Right ventricle myocardium inferior (tissue), 1 donor: ENCODE measurements at regions not wholly inside any gene's neighbourhood (a gene's known extent, or its start where the extent isn't known, plus 50 kb on each side); places are given as distances from the start of the nearest gene placed in this dataset.
"Not testable (repeated sequence)": the region's sequence is repeated elsewhere in the genome, so short reads cannot be mapped to it uniquely, and the experiment has no call there.

ENCODE experiments used
- ATAC-seq: fragments of 200-7000 bp; cut with Tn5 transposase; one replicate; pipeline ENCODE4 v1.9.1; 2020; ENCODE audit warnings: mild to moderate bottlenecking, moderate library complexity
- DNase-seq: peaks from one replicate; pipeline ENCODE4 v3.0.0; 2021; ENCODE audit errors: missing footprints
- intact Hi-C: fragments of 100-400 bp; cut with DNase I; formaldehyde crosslinking; loops from one replicate; pipeline ENCODE4 v1.11.0; 2022
- donor health status: DM: no; HTN: yes; CAD: no; lungs with severe emphysema.

DNA sequence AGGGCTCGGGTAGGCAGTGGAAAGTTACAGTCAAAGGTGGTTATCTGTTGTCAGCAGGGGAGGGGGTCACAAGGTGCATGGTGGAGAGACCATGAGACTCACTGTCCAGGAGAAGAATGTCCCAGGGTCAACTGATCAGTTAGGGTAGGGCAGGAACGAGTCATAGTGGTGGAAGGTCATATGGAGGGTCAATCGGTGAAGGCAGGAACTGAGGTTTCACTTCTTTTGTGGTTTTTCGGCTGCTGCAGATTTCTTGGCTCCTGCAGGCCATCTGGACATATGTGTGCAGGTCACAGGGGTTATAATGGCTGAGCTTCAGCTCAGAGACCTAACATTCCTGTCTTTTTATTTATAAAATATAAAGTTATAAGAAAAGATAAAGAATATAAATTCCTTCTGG is 506.2 kb upstream of the ROBO2 start:
- intact Hi-C loops, ATAC-seq, DNase-seq: not testable (repeated sequence)

DNA sequence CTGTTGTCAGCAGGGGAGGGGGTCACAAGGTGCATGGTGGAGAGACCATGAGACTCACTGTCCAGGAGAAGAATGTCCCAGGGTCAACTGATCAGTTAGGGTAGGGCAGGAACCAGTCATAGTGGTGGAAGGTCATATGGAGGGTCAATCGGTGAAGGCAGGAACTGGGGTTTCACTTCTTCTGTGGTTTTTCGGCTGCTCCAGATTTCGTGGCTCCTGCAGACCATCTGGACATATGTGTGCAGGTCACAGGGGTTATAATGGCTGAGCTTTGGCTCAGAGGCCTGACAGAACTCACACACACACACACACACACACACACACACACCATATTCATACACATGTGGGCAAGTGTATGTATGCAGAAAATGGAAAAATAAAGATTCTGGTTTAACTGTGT is 502.0 kb upstream of the ROBO2 start:
- DNase-seq, ATAC-seq, intact Hi-C loops: not testable (repeated sequence)

DNA sequence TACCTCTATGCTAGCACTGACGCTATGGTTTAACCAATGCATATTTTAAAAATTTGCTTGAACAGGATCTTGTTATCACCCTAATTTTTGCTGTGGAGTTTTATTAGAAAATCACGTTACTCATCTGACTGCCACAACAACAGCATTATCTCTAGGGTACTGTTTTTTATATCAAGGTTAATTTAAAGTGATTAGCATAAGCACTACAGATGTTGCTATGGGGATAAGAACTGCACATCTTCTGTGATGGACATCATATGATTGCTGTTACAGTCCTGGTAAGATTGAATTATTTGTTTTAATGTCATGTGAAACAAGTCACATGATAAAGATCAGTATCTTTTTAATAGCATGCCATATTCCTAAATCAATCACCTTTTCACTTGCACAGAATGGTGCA is 492.2 kb upstream of the ROBO2 start:
- ATAC-seq = no peak
- DNase-seq = no peak
- intact Hi-C loops = no loop called here

DNA sequence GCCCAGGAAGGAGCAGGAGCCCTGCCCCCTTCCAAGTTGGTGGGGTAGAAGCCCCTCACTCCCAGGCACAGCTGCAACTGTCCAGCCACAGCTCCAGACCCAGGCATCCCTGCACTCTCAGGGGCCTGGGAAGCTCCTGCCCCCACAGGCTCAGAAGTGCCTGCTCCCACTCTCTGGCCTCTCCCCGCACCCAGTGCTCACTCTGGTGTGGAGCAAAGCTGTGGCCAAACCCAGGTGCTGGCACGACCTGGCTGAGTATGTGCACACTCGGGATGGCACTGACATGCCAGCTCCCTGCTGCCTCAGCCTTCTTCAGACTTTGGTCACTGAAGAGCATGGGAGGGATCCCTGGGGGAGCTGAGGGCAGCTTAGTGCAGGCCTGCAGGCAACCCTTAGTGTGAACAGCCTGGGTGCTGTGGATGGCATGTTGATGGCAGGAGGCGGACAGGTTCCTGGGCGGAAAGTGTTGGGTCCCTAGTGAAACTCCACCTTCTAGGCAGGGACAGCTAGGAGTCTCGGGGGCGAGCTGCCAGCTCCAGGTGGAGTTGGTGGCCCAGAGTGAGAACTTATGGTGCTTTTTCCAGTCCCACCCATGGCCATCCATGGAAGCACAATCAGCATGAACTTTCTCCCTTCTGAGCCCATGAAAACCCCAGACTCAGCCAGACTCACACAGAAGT is 489.2 kb upstream of the ROBO2 start:
- DNase-seq (no peak), ATAC-seq (no peak)
- intact Hi-C loops = no loop called here

DNA sequence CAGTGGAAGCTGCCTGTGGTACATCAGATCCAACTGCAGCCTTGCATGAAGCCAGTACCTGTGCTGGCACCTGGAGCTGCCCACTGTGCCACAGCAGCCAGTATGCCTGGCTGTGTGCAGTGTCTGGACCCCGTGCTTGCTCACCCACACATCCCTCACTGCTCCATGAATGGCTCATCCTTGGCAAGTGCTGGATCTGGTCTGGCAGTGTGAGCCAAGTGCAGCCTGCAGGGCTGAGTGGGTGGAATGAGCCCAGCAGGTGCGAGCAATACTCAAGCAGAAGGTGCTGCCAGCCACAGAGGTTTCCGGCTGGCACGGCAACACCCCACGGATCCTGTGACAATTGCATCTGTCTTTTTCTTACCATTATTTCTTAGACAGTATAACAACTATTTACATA is 488.2 kb upstream of the ROBO2 start:
- intact Hi-C loops = no loop called here
- ATAC-seq (no peak), DNase-seq (no peak)

DNA sequence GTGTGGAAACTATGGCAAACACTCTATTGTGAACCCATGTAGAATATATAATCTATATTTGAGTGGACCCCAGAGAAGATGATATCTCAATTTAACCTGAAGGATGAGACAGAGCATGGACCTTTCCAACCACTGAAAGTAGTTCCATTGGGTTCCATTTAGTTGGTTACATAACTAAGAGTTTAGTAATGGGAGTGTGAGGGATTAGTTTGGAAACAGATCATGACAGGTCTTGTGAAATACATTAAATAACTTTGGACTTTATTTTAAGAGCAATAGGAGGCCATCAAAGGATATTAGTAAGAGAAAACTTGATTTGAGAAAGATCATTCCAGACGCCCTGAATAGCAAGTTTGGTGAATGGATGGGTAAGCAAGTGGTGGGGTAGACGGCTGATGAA is 487.2 kb upstream of the ROBO2 start:
- intact Hi-C loops = no loop called here
- no peak for ATAC-seq
- no peak for DNase-seq

DNA sequence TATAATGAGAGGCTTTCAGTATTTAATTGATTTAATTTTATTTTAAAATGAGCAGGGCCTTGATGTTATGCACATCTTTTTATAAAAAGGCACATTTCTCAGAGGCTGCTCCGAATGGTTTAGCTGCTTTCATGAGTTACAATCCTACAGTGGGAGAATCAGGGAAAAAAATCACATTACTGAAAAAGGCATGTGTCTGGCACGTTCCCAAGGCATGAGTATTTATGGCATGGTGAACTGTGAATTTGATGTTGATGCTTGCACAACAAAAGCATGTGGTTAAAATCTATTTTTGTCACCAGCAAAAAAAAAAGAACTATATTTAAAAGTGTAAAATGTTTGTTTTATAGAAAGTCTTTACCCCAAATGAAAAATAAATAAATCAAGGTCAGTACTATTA is 485.2 kb upstream of the ROBO2 start:
- ATAC-seq (no peak), DNase-seq (no peak)
- intact Hi-C loops = no loop called here

DNA sequence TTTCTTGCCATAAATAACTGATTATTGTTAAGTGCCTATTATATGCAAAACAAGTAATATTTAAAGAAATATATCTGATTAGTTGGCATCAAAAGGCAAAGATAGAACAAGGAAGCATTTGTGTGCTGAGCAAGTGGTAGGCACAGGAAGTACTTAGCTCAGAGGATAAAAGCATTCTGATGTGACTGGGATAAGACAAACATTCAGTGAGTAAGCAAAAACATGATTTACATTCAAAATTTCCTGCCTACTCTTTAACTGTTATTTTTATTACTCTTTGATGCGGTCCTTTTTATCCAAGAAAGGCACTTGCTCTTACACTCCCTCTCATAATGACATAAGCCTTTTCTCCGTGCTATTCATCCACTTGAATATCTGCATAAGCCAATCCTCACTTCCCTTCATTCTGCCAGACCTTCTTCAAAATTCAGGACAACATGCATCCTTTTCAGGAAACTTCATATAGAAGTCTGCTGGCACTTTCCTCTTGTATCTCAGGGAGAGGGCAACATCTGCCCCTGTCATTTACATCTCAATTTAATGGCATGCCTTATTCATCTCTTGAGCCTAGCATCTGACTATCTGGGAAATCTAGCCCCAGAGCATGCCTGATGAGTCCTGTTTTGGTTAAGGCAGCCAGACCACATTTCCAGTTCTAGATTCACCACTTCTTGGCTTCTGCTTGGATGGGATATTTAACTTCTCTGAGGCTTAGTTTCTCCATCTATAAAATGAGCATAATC is 478.2 kb upstream of the ROBO2 start:
- intact Hi-C loops = no loop called here
- no peak for DNase-seq
- no peak for ATAC-seq

DNA sequence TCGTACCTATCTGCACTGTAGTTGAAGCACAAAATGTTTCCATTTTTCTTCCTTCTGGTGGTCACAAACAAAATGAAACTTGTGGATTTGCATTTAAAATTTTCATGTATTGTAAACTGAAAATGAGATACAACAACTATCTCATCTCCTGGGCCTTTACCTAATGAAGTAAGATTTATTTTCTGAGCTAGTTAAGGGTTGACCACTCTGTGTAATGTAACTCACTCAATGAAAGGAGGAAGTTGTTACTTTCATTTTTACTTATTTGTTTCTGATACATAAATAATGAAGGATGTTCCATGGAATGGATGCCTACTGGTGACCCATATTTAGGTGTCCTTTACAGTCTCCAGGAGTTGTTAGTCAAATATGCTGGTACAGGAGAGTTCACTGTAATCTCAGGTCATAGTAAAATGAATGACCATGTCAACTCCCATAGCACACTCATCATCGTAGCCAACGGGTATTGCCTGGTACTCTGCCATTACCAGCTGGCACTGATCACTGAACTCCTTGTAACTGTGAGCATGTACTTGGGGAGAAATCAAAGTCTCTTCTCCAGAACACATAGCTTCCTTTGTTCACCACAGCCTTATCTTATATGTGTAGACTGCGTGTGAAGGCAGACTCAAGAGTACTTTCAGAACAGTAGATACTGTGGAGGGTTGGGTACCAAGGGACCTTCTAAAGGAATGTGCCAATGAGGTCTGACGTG is 474.2 kb upstream of the ROBO2 start:
- intact Hi-C loops = no loop called here
- ATAC-seq (peak; percentile 91), DNase-seq (no peak)

DNA sequence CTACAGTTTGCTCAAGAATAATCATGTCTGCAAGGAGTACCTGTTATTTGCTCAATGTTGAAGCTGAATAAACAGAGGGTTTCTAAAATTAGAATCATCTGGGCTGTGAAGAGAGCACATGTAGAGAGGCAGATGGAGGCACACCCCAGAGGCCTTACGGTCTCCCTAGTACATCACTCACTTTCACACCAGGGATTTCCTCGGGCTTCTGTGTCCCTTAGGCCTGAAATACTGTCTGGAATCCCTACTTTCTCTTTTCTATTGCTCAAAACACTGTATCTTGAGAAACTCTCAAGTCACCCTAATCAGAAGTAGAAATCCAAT is 473.7 kb upstream of the ROBO2 start:
- ATAC-seq = no peak
- DNase-seq = no peak
- intact Hi-C loops = no loop called here

DNA sequence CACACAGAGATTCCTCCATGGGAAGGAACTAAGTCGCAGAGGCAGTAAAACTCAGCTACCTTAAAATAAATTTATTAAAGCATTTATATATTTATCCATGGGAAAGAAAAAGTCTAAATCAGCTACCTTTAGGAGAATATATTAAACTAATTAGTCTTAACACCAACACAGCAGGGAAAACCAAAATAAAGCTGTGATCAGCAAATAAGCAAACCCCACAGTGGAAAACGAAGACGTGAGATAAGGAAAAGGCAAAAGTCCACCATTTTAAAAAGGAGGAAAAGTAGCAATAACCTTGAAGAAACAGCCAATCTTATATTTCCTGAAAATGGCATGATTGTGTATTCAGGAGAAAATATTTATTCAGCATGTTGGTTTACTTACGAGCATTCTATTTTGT is 473.0 kb upstream of the ROBO2 start:
- ATAC-seq (no peak), DNase-seq (no peak)
- intact Hi-C loops = no loop called here

DNA sequence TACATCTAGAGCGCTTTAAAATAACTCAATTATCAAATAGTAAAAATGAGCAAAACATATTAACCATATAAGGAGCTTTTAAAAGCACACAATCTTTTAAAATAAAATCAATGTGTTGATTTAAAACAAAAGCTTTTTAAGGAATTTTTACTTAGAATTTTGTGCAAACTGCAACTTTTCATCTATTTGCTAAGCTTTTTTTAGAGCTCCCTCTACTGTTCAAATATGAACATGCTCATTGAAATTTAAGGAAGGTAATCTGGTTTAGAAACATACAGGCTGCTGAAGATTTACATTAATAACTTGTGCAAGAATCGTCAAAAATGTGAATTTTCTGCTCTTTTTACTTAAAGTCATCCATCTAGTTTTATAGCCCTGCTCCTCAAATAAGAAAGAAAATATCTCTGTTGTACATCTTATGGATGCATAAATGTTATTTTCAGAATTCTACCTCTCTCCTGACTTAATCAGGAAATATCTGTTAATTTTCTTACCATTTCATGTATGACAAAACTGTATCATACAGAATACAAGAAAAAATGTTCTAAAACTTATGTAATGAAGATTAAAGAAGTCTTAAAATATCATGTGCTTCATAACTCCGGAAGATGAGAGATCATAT is 469.4 kb upstream of the ROBO2 start:
- intact Hi-C loops = loop anchor here (5.0 kb wide), 1 partner anchor 203 kb away; no protein-coding TSS in a partner anchor
- no peak for DNase-seq
- ATAC-seq = no peak

DNA sequence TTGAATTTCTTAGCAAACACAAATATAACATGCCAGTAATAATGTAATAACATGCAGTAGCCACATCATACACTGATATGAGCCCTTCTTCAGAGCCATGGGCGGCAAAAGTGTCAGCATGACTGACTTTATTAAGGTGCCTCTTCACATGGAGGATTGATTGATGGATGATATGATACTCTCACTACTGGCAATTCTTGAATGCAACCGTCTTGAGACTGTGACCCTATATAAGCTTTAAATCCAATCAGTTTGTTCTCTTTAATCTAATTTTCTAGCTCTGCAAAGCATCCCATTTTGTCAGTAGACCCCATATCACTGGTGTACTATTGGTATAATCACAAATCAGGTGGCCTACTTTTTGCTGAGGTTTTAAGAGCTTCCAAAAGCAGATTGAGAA is 463.7 kb upstream of the ROBO2 start:
- intact Hi-C loops = no loop called here
- ATAC-seq (no peak), DNase-seq (no peak)

DNA sequence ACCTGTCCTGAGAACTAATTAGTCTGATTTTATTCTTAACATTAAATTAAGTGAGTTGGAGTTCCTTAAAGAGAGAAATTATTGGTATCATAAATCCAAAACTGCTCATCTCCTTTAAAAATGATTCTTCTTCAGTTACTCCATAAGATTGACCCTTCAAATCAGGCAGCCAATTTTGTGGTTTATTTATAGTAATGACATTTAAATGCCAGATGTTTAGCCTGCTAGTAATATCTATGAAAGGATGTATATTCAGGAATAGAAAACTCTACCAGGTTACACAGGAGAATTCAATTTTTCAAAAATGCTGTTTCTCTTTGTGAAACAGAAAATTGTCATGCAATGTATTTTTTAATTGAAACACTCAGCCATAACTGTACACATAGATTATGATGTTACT is 457.8 kb upstream of the ROBO2 start:
- intact Hi-C loops = no loop called here
- ATAC-seq = no peak
- DNase-seq = no peak

DNA sequence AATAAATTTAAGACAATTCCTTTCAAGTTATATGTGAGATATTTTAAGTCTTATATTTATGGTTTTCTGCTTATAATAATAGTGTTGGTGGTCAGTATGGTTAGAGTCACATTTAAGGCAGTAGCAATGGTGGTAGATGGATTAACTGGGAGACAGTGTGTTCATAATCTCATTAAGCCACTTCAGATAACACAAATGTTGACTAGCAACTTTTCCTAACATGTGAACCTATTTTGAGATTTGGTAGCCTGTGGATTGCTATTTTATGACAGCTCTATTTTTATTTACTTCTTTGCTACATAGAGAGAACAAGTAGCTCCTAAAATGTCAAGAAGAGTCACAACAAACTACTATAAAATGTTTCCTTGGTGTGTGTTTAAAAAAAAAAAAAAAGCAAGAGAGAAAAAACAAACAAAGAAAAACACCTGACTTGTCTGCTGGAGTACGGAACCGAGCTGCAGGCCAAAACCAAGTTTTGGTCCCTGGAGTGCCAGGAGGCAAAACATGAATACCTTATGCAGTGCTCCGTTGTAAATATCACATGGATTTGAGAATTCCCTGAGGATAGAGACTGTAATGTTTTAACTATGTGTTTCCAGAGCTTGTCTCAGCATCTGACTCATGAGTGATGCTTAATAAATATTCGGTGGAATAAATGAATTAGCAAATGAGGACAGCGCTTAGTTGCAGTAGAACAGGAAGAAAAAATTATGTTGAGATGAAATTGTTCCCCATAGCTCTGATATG is 457.1 kb upstream of the ROBO2 start:
- ATAC-seq (peak; percentile 71), DNase-seq (no peak)
- intact Hi-C loops = no loop called here

DNA sequence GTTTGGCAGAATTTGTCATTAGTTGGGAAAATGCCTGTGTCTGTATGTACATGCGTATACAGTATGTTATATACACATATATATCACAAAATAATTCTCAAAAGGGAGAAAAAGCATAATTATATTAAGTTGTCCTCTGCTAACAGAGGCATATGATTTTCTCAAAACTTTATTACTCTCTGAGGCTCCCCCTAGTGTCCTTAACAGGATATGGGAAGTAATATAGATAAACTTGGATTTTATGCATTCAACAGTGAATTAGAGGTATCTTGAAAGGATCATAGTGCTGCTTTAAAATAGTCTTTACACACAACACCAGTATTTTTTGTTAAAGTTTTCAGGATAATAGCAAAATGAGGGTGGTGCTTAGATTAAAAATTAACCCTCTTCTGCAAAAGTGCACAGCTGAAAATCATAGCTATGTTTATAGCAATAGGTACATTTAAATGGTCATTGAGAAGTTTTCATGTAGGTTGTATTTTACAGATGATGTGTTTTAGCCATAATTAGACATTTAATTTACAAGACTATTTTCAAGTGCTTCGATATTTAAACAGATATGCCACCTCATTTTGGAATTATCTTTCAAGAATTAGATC is 454.0 kb upstream of the ROBO2 start:
- DNase-seq = no peak
- no peak for ATAC-seq
- intact Hi-C loops = loop anchor here (5.0 kb wide), 1 partner anchor 564 kb away; no protein-coding TSS in a partner anchor

DNA sequence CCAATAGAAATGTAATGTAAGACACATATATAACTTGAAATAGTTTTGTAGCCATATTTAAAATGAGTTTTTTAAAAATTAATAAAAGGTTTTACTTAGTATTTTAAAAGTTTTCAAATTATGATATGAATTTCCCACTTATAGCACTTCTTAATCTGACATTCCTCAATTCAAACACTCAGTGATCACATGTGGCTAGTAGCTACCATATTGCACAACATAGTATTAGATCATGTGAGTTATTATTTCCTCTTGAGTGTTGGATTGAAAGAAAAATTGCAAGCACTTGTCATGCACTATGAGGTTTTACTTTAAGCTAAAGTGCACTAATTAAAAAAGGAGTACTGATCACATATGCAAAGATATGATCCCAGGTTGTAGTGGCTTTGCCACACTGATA is 453.4 kb upstream of the ROBO2 start:
- intact Hi-C loops = loop anchor here (5.0 kb wide), 1 partner anchor 564 kb away; no protein-coding TSS in a partner anchor
- ATAC-seq = no peak
- DNase-seq = no peak

DNA sequence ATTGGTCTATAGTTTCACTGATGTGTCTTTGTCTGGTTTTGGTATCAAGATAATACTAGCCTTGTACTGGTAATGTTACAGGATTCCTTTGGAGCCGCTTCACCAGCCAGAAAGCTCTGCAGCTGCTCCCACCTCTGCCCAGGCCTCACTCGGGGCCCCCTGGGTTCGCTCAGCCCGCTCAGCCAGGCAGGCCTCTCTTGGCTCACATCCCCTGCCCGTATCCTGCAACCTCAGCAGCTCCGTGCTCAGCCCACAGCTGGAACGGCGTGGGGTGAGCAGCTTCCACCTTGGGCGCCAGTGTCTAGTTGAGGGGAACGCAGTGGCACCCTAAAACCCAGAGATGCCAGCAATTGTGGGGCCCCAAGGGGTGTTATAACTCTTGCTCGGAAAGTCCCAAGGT is 429.7 kb upstream of the ROBO2 start:
- ATAC-seq (no peak), DNase-seq (no peak)
- intact Hi-C loops = no loop called here

DNA sequence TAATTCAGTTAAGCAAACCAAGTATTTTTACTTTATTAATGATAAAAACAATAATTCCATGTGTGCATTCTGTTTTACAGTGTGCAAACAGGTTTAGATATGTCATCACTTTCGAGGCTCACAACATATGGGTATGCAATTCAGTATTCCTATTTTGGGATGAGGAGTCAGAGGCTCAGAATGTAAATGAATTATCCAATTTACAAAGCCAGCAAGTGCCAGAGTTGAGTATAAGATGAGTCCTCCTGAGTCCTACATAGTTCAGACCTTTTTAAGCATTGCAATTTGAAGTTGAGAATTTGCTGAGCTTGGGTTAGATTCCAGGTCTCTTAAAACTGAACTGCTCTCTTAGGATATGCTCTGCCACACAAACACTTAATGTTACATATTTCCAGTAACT is 424.2 kb upstream of the ROBO2 start:
- DNase-seq = no peak

More for the DNA sequence above, 424.2 kb upstream of the ROBO2 start:
- ATAC-seq = no peak
- intact Hi-C loops = no loop called here
